NOMO-1 treated with DMSO at 0.1 percent for 48 hours (cell line): ENCODE measurements at regions not wholly inside any gene's neighbourhood (a gene's known extent, or its start where the extent isn't known, plus 50 kb on each side); places are given as distances from the start of the nearest gene placed in this dataset.

Source experiments
- DNase-seq: peaks from one replicate; lab custom pipeline; 2025; ENCODE audit not compliant: unreplicated experiment; lab: John Stamatoyannopoulos, UW

DNA sequence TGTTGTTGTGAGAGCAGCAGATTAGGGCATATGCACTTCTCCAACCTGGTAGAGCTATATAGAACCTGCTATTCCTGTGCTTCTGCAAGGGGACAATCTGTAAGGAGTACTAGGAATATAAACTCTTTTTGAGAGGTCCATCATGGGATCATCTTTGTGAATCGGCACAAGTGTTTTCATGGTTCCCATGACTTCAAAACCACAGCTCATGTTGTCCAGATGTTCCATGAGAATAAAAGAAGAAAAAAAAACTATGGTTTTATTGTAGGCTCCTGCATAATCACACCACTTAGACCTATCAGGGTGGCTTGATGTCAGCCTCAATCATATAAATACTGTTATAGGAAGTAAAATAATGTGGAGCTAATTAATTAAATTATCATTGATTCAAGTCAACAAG lies 311.4 kb upstream of the ATP2B1 start:
- DNase-seq: no peak

DNA sequence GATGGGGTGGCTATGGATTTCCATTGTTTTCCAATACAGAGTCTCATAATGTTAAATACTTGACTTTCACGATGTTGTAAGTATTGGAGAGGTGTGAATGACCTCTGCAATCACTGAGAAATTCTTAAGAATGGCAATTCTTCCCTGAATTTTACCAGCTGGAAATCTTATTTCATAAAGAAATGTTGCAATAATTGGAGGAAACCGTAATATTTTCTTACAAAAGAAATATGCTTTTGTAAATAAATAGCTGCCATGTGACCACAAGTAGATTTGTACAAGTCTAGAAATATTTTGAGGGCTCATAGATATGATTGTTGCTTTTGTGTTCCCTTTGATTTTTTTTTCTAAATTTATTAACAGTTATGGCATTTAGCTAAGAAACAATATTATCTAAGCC lies 308.7 kb upstream of the ATP2B1 start:
- no peak for DNase-seq

DNA sequence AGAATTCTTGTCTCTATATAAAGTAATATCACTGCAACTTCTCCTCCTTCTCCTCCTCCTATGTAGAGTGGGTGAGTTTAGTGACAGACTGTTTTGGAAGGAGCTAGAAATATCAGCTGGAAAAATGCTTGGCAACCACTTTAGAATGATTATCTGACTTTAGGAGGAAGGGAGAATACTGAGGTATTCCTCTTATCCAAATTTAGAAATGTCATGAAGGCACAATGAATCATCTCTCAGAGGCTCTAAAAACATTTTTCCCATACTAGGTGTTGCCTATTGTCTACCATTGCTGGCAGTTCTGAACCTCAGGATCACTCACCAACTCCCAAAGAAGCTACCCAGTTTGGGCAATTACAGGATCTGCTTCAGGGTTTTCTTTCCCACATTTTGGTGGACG lies 306.6 kb upstream of the ATP2B1 start:
- no peak for DNase-seq

DNA sequence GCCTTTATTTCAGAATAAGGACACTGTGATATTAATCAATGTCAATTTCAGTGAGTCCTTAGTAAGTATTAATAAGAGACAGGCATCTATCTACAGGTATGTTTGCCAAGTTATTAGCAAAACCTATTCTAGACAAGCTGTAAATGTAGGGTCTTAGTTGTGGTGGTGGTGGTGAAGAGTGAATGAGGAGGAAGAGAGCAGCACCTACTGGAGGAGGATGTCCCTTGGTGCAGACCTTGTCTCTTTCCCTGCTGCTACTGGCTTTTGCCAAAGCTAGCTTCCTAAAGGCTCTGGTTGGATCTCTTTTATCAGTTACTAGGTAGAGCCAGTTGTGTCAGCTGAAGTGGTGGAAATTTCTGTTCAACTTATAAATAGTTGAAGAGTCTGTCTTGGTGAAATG lies 304.8 kb upstream of the ATP2B1 start:
- no peak for DNase-seq

DNA sequence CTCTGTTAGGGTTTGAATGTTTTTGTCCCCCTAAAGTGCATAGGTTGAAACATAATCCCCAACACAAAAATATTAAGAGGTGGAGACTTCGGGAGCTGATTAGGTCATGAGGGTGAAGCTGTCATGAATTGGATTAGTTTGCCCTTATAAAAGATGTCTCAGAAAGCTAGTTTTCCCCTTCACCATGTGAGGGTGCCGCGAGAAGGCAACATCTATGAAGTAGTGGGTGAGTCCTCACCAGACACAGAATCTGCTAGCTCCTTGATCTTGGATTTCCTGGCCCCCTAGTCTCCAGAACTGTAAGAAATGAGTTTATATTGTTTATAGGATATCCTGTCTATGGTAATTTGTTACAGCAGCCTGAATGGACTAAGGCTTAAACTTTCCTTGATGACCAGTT lies 301.5 kb upstream of the ATP2B1 start:
- DNase-seq: no peak

DNA sequence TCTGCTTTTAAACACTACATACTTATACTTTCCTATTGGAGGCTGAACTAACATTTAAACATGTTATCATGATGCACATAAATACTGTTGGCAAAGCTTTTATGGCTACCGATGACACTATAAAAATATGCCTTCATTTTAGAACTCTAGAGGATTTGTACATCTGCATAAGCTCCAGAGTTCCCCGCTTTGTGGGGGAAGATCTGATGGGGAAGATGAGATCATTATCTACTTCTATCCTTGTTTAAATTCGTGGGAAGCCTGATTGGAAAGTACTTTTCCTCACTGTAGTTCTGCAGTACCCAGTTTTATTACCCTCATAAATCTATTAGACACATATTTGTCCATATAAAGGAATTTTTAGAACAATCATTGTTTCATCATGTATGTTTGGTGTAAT lies 299.6 kb upstream of the ATP2B1 start:
- DNase-seq: no peak

DNA sequence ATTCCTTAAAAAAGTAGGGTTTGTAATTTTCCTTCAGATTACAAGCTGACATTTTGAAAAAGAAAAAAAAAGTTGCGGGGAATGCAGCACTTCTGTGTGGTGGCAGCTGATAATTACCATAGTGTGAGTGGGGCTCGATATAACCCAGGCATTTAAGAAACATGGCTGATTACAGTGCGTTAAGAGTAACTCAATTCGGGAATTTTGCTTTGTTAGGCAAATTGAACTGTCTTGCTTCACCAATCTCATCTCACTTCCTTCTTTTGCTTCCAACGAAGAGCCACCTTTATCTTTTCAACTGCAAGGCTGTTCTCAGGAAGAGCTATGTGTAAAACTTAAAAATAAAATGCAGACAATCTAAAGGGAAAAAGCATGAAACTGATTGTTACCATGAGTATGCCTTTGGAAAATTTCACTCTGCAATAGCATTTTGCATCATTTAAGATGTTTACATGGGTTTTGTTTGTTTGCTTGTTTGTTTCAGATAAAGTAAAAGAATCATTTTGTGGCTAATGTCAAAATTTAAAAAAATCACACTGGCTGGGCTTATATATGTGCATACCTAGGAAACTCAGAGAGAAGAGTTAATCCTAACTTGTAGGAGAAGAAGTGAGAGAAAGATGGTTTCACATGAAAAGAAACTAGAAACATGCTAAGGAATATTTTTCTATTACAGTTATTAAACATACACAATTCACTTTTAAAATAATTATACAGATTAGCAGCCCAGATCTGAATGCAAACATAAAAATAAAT lies 295.9 kb upstream of the ATP2B1 start:
- peak; percentile 2 for DNase-seq

DNA sequence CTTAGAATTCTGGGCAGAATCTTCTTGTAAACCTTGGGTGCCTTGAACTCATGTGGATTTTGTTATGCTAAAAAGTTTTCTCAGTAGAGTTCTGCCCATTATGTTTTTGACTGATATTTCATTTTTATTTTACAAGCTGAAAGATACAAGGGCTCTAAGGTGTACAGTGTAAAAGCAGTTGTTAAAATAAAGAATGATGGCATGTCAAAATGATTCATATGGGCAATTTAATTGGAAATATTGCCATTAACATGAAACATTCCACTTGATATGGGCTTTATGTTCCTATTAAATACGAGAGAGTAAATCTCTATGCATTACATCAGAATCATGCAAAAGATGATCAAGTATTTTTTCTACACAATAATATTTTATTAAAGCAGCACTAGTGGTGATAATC lies 295.1 kb upstream of the ATP2B1 start:
- no peak for DNase-seq

DNA sequence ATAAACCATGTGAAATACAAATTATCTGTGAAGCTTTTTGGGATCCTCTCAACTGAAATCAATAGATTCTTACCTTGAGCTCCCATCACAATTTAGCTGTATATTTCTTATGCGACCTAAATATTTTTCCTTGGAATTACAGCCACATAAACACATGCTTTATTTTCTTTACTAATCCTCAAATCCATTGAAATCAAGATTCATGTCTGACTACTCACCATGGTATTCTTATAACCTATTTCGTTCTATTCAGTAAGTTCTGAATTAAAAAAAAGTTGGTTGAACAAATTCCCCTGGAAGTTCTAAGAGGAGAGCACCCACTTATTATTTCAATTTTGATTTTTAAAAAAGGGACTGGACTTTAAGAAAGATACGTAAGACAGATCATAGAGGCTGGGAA lies 292.1 kb upstream of the ATP2B1 start:
- DNase-seq: no peak

DNA sequence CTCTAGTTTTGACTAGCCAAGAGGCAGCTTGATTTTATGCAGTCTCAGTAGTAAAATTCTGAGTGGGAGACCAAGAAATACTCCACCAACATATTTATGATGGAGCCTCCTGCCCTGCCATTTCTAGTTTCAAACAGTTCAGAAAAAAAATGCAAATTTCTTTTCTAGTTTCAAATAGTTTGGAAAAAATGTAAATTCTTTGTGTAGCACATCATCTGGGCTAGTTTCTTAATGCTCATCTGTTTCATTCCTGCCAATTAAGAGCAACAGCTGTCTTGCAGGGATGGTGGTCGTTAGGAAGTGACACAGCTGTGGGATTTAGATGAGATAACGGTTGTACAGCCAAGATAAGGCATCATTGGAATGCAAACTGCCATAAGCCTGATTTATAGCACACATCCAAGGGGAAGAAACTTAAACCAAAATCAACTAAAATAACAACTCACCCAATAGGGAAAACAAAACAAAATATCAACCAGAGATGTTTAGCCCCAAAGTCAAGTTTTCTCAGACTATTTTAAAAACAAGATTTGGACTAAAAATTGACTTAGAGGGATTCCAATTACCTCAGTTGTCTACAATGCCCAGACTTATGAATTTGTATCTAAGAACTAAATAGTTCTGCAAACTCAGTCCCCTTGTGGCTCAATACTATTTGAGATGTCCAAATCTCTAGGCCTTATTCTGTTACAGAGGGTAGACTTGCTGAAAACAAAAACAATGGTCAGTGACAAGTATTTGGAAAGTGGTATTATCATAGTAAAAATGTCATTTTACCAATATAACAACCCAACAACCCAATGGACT lies 291.3 kb upstream of the ATP2B1 start:
- no peak for DNase-seq

DNA sequence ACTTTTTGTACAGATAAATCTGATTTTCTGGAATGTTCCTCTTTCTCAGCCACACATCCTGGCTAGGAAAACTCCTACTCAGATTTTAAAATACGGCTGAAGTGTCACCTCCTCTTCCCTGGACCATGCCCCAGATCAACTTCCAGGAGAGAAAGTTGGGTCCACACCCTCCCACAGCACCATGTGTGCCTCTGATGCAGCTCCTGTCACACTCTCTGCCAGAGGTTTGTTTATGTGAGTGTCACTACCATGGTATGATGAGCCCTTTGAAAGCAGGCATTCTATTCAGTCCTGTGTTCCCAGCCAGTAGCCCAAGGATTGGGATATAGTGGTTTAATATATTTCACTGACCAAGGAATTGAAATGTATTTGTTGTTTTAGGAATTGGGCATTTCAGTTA lies 287.2 kb upstream of the ATP2B1 start:
- DNase-seq: no peak

DNA sequence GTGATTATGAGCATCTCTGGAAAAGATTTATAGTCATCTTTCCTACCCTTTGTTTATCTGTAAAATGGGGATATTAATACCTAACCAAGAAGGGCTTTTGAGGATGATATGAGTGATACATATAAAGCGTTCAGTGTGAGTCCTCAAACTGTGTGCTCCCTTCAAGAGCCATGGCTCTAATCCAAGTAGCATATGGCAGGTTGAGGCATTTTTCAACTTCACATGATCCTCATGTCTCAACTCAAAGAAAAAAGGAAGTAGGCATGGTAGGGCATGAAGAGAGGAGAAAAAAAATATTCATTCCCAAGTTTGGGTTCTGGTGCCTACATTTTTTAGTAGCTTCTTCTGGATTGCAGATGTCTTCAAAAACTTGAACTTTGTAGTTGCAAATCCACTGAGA lies 286.3 kb upstream of the ATP2B1 start:
- no peak for DNase-seq

DNA sequence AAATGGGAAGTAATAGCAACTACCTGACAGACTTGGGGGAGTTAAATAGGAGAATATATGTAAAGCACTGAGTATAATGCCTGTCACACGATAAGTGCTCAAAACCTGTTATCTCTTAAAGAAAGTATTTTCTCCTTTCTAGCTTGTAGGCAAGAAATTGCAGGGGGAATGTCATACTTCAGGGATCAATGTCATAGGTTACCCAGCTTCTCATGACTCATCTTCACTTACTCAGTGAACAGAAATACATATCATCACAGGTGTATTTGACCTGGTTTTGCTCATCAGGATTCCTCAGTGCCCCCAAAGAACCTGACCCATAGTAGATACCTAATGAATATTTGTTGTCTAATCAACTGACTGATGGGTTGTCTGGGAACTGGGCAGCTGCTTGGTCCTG lies 285.0 kb upstream of the ATP2B1 start:
- DNase-seq: no peak

DNA sequence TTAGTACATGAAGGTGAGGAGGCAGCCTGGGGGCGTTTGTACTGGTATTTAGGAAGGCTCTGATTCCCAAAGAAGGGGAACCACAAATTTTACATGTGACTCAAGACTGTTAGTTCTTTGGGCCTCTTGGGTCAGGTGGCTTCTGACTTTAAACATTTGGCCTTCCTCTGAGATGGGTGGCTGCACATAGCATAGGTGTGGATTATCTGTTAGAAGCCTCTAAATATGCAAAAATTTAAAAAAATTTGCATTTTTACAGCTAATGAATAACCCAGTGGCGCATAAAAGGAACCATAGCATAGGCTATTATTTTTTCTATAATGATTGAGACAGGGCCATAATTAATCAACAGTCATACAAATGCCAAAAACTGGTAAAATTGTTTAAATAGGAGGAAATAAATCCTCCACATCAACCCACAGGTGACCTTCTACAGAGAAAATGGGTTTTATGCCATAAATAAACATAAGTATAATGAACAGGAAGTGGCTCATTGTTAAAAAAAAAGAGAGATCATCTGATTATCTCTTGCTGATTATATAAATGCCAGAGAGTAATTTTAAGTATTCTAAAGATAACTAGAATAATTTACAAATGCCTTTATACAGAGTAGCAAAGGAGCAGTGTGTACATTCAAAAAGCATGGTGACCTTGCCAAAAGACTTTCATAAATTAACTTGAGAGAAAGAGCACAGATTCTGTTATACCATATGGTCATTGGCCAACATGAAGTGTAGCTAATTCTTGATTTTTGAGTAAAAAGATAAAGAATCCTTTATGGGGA lies 284.2 kb upstream of the ATP2B1 start:
- no peak for DNase-seq

DNA sequence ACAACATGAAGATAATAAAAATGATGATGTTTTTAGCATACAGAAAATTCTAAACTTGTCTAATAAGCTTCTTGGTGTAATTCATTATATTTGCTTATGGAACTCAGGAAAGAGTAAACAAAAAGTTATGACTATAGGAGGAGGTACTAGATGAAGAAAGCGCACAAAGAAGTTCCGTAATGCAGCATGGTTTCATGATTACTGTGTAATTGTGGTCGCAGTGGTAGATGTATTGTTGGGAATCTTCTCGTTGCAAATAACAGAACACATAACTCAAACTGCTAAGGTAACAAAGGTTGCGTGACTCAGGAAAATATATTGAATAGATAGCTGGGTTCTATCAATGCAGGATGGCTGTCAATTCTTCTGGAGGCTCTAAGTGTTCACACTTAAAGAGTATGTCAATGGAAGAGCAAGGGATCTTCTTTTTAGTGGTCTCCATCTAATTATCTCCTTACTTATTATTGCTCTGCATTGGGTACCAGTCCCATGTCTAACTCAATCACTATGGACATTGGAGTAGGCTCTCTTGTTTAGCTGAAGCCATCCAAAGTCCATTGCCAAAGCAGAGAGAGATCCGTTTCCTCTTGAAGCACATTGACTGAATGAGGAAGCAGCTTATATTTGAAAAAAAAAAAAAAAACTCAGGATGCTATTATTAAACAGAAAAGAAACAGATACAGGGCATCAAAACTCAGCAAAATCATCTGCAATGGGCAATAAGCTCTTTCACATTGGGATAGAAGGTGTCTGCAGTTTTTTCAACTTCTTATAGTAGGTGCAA lies 283.4 kb upstream of the ATP2B1 start:
- peak; percentile 50 for DNase-seq

DNA sequence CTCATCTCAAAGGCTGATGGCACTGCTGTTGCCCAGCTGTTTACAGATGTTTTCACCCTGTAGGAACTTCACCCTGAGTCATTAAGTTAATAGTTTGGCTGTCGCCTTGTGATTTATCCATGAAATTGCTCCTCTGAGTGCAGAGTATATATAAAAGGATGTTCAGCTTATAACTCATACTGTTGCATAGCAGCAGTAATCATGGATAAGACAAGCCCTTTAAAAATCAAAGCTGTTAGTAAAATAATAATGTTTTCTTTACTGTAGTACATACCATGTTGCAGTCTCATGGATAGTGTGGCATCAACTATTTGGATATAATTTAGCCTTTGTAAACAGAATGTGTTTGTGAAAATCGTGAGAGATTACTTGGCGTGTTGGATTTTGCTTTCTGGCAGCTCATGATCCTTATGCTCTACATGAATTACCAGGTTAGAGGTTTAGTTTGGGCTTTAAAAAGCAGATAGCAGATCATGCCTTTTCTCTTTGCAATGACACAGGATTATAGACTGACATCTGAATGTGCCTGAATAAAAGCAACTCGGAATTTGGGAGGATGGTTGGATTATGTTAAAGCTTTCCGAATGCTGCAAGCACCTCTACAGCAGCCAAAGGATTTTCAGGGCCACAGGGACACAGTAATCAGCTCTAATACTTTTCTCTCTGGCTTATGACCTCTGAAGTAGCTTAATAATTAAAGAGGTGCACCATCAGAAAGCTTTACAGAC lies 279.7 kb upstream of the ATP2B1 start:
- no peak for DNase-seq

DNA sequence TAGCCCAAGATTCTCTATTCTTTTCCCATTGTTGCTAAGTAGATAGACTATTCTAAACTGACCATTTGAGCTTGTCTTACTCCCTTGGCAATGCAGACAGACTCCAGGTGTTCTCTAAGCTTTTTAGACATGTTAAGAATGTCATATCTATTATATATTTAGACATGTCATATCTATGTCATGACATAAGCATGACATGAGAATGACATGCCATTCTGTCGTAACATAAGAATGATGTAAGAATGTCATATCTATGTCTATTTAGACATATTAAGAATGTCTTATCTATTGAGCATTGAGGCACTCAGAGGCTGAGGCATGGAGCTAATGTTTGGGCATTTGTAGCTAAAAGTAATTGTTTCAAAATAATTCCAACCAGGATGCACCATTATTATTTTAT lies 277.3 kb upstream of the ATP2B1 start:
- DNase-seq: no peak

DNA sequence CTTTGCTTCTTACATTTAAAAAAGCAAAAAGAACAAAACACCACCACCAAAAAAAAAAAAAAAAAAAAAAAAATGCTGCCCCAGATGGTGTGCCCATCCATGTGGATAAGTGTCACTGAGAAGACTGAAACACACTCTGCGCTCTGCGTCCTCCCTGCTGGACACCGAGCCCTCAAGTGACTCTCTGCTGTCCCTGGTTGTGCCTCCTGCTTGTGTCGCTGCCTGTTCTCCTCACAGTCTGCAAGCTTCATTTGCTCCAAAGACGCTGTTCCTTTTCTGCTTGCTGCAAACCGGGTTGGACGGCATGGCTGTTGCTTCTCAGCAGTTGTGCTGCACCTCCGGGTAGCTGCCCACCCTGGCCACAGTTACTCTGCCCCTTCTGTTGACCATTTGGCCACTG lies 276.2 kb upstream of the ATP2B1 start:
- no peak for DNase-seq

DNA sequence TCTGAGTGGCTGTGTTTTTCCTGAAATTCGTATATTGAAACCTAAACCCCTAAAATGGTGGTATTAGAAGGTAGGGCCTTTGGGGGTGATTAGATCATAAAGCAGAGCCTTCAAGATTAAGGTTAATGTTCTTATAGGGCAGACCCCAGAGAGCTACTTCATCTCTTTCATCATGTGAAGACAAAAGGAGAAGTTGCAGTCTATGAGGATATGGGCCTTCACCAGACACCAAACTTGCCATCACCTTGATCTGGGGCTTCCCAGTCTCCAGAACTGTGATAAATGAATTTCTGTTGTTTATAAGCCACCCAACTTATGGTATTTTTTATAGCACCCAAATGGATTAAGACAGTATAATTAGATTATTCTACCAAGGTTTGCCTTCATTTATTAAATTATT lies 275.0 kb upstream of the ATP2B1 start:
- no peak for DNase-seq

DNA sequence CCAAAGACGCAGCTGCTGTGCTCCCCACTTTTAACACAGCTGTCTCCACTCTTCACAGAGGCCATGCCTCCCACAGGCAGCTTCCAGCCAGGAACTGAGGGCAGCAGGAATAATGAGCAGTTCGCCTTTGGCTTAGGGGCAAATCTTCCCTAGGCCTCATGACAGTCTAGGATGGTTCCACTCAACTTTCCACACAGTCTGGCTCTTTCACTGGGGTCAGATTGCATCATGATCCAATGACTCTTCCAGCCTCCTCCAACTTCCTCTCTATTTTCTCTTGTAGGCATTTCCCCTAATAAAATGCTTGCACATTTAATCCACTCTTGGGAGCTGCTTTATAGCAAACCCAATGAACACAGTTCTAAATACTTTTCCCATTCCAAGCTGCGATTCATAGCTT lies 271.6 kb upstream of the ATP2B1 start:
- DNase-seq: peak; percentile 43
